ENCODE measurements at regions not wholly inside any gene's neighbourhood (a gene's known extent, or its start where the extent isn't known, plus 50 kb on each side); places are given as distances from the start of the nearest gene placed in this dataset.

- no peak for DNase-seq
Measured at GRCh38 chr4:121519236-121519838, 138.5 kb upstream of the QRFPR start.

GRCh38 chr4:121517241-121517640 lies 136.4 kb upstream of the QRFPR start:
- no peak for DNase-seq

DNA sequence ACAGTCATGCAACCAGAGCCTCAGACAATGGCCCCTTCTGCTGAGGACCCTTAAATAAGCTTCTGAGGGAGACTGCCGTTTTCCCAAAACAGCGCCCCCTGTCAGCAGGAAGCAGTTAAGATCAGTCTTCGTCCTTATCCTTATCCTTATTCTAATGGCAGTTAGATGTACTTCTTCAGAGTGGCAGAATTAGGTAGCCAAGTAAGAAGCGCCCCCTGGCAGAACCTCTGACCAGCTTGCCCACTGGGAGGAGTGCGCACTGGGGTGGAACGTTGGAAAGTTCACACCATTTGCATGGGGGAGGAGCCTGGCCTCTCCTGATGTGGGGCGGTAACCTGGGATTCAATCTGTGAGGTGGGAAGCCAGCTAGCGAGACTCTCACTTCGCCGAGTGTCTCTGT lies 133.6 kb upstream of the QRFPR start:
- no peak for DNase-seq

- DNase-seq, result no peak
Measured at GRCh38 chr4:121510341-121510874, 129.6 kb upstream of the QRFPR start.

DNA sequence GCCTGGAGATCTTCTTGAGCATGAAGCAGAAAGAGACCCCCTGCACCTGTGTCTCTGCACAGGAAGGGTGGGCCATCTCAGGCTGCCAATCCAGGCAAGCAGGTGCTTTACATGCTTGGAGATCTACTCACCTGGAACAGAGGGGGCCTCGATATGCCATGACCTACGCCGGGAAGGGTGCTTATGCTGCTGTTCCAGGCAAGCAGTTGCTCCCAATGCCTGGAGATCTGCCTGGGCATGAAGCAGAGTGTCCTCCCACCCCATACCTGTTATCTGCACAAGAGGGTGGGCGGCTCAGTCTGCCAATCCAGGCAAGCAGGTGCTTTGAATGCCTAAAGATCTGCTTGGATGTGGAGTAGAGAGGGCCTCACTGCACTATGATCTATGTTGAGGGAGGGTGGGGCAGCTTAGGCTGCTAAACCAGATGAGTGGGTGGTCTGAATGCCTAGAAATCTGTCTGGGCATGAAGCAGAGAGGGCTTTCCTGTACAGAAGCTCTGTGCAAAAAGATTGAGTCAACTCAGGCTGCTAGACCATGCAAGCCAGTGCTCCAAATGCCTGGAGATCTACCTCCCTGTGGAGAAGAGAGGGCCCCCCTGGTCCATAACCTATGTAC lies 104.5 kb upstream of the QRFPR start:
- DNase-seq, result no peak

DNA sequence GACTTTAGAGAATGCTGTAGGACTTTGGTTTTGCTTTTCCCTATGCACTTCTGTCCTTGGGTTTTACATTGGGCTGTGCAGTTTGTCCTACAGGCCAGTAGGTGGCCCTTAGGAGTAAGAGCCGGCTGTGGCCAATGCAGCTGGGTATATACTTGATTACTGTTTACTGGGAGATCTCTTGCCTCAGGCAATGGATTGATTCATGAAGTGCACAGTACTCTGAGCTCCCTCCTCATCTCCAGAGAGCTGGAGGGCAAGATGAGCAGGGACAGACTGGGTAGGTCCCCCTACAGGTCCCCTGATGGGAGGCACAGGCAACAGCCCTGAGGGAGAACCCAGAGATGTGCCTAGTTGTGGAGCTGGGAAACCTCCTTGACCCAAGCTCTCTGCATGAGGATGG lies 103.8 kb upstream of the QRFPR start:
- no peak for DNase-seq

DNA sequence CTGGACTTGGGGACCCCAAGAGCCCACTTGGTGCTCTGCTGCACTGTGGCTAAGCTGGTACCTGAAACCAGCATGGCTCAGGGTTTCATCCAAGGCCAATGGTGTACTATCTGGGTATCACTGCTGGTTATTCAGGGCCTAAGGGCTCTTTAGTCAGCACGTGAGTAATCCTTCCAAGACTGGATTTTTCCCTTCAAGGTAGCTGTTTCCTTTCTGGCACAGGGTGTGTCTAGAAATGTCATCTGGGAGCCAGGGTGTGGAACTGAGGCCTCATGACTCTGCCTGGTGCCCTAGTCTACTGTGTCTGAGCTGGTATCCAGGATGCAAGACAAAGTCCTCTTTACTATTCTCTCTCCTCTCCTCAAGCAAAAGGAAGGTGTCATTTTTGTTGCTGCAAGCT lies 99.0 kb upstream of the QRFPR start:
- DNase-seq, result no peak

GRCh38 chr4:121477480-121477879 lies 96.7 kb upstream of the QRFPR start:
- DNase-seq, result no peak

- no peak for DNase-seq
Measured at GRCh38 chr4:121477079-121477478, 96.3 kb upstream of the QRFPR start.

DNA sequence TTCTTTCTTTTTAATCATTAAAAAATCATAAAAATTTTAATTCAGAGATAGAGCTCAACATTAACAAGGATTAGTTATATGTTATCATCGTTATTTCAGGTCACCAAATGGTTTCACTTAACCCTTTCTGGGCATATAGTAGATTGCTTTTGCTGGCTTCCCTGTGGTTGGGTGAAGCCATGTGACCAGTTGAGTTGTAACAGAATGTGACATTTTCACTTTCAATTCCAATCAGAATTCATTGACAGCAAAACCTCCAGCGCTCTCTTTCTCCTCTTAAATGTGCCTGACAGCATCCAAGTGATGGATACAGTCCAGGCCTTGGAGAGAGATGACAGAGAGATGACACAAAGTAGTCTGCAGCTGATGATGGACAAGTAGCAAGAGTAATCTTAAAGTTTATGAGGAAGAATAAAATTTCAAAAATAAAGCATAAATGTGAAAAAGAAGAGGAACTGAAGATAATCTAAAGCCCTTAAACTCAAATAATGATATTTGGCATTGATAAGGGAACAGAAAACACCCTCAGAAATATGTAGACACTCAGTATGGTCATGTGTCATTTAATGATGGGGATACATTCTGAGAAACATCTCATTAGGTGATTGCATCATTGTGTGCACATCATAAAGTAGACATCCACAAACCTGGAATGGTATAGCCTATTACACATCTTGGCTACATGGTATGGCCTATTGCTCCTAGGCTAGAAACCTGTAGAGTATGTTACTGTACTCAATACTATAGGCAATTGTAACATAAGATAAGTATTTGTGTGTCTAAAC lies 92.3 kb upstream of the QRFPR start:
- DNase-seq, result no peak

GRCh38 chr4:121464854-121465253 lies 84.0 kb upstream of the QRFPR start:
- no peak for DNase-seq

DNA sequence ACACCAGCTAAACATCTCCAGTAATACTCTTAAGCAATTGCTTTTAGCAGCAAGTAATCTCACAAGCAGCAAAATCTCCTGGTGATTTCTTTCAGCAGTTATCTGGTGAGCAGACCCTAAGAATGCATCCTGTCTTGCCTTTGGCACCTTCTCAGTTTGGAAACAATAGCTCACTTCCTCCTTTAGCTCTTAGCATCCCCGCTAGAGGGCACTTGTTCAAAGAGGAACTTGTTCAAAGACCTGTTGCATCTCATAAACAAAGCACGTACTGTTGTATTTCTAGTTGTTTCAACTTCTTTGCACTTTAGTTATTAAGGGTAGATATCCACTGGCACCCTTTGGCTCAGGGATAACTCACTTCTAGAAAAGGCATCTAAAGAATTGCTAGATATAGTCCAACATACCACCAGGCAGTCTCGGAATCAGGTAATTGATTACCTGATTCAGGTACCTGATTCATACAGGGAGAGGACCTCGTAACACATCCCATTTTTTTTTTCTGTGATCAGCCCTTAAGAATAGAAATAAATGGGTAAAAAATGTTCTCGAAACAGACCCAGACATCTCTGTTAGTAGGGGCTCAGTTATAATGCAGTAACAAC lies 81.9 kb upstream of the QRFPR start:
- DNase-seq, result peak; percentile 5

- no peak for DNase-seq
Measured at GRCh38 chr4:121459026-121459425, 78.2 kb upstream of the QRFPR start.

DNA sequence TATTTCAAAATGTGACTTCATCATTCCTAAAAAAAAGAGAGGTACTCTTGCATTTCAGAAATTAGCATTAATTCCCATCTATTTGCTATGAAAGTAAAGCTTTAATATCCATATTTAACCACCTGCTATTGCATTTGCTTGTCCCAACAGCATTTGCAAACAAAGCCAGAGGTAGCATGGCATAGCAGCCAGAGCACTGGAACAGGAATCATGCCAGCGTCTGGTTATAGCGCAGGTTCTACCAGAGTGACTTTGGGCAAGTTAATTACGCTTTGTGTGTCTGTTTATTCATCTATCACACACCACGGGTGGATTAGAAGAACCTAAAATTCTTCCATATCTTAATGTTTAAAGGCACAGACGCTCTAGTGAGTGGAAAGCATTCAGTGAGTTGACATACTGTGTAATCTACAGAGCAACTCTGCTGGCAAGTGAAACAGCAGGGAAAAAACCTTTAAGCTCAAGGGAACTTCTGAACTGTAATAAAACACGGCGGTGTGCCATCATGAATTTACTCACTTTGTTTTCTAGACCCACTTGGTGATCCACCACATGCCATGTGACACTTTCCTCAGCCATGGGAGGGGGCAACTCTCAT lies 76.6 kb upstream of the QRFPR start:
- DNase-seq, result no peak

GRCh38 chr4:121455285-121455684 lies 74.5 kb upstream of the QRFPR start:
- no peak for DNase-seq

- DNase-seq, result no peak
Measured at GRCh38 chr4:121454251-121454979, 73.6 kb upstream of the QRFPR start.

GRCh38 chr4:121451310-121451709 lies 70.5 kb upstream of the QRFPR start:
- no peak for DNase-seq

- DNase-seq, result no peak
Measured at GRCh38 chr4:121449416-121449815, 68.6 kb upstream of the QRFPR start.

DNA sequence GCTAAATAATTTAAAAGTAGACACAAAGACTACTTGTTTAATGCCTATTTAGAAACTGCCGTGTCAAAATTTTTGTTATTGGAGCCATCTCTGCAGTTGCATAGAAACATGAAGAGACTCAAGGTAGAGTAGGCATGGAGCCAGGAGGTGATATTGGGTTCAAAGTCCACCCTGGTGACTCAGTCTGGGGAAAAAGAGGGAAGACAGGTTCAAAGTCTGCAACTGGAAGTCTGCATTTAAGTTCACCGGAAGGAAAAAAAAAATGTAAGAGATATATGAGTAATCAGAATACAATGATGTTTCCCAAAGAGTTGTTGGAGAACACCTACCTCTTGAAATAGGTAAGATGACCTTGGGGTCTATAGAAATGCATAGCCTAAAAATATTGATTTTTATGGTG lies 67.4 kb upstream of the QRFPR start:
- no peak for DNase-seq

GRCh38 chr4:121439669-121440068 lies 58.9 kb upstream of the QRFPR start:
- DNase-seq, result no peak
